Right cardiac atrium (tissue), 5 donors: ENCODE measurements at regions not wholly inside any gene's neighbourhood (a gene's known extent, or its start where the extent isn't known, plus 50 kb on each side); places are given as distances from the start of the nearest gene placed in this dataset.
"Not testable (repeated sequence)": the region's sequence is repeated elsewhere in the genome, so short reads cannot be mapped to it uniquely, and the experiment has no call there.

Experiments
- ATAC-seq, 2 donors: fragments of 200-7000 bp; cut with Tn5 transposase; one replicate each; pipeline versions ENCODE4 v1.8.0 to v1.9.1; 2020; ENCODE audit warnings: moderate library complexity in 2 of 2, mild to moderate bottlenecking in 1 of 2
- DNase-seq, 3 donors: peaks; one replicate each; pipeline ENCODE4 v3.0.0-alpha.2; 2020
- H3K27ac ChIP-seq: one replicate; pipeline ENCODE4 v1.5.1; 2013; ENCODE audit warnings: mild to moderate bottlenecking, low read length, control low read depth, moderate library complexity
- H3K27me3 ChIP-seq: one replicate; pipeline ENCODE4 v1.6.1; 2013; ENCODE audit not compliant: control insufficient read depth, insufficient read depth
- H3K4me1 ChIP-seq: one replicate; pipeline ENCODE4 v1.6.1; 2013; ENCODE audit warnings: low read length; ENCODE audit not compliant: control insufficient read depth, insufficient read depth
- H3K4me3 ChIP-seq: one replicate; pipeline ENCODE4 v1.5.1; 2013; ENCODE audit warnings: low read length, control low read depth
- H3K9me3 ChIP-seq: one replicate; pipeline ENCODE4 v1.6.1; 2013; ENCODE audit warnings: low read length; ENCODE audit not compliant: control insufficient read depth
- WGBS: extraction: QIAGEN DNeasy Blood & Tissue Kit; methylation state at CpG from one replicate; pipeline ENCODE4 v1.1.7; 2013; 5-methylcytosine and 5-hydroxymethylcytosine counted together
- intact Hi-C, 4 donors: fragments of 100-400 bp; cut with DNase I; formaldehyde crosslinking; loops; one replicate each; pipeline versions ENCODE4 v1.11.0 to v1.14.0; 2022 to 2023
- donor health status: healthy with polysubstance abuse.
- donor health status: DM: no; HTN: yes; CAD: no.
- donor health status: DM: no; HTN: no; CAD: no.
- donor health status: DM: no; HTN: yes; CAD: no; lungs with severe emphysema.
- donor health status: DM: yes; HTN: yes; CAD: no.

- intact Hi-C loops: no loop called here
Measured at GRCh38 chr19:37303591-37304171, 67.2 kb upstream of the ZNF527 start.

GRCh38 chr19:37304190-37304883, 66.6 kb upstream of the ZNF527 start:
- H3K4me3 ChIP-seq: peak overlapping the region; percentile 54
- intact Hi-C loops: no loop called here
- DNase-seq (peak; percentile 77 to 91 (median 85)), ATAC-seq (peak; percentile 89 to 94)
- 29% methylated on average over 44 of the region's 44 CpGs for WGBS
- no peaks in the 10 kb centered on the region for H3K27me3 ChIP-seq
- no peaks in the 10 kb centered on the region for H3K4me1 ChIP-seq
- no peak overlapping the region for H3K27ac ChIP-seq
- H3K9me3 ChIP-seq: no peaks in the 10 kb centered on the region

More at GRCh38 chr19:37303591-37304171, 67.2 kb upstream of the ZNF527 start:
- peak in 1 of 3 donors; percentile 56 for DNase-seq
- Histone ChIP-seq H3K27ac (no peak overlapping the region), H3K9me3 (no peaks in the 10 kb centered on the region), H3K27me3 (no peaks in the 10 kb centered on the region), H3K4me3 (peak overlapping the region; percentile 54), H3K4me1 (no peaks in the 10 kb centered on the region)
- WGBS: 30% methylated on average over 36 of the region's 36 CpGs
- ATAC-seq: peak; percentile 59 to 79

- DNase-seq (peak in 1 of 3 donors; percentile 36), ATAC-seq (no peak)
- intact Hi-C loops: no loop called here
- H3K9me3 ChIP-seq: no peaks in the 10 kb centered on the region
- H3K4me3 ChIP-seq: no peak overlapping the region
- 97% methylated on average over 17 of the region's 17 CpGs for WGBS
- no peak overlapping the region for H3K27ac ChIP-seq
- no peaks in the 10 kb centered on the region for H3K4me1 ChIP-seq
- H3K27me3 ChIP-seq: no peaks in the 10 kb centered on the region
Measured at GRCh38 chr19:37304884-37305255, 66.0 kb upstream of the ZNF527 start.

- Histone ChIP-seq H3K4me3 (no peak overlapping the region), H3K4me1 (no peaks in the 10 kb centered on the region), H3K27me3 (no peaks in the 10 kb centered on the region), H3K9me3 (no peaks in the 10 kb centered on the region), H3K27ac (no peak overlapping the region)
- 91% methylated on average over 41 of the region's 41 CpGs for WGBS
- intact Hi-C loops: no loop called here
- no peak for ATAC-seq
- DNase-seq: no peak
Measured at GRCh38 chr19:37306383-37306963, 64.4 kb upstream of the ZNF527 start.

GRCh38 chr19:37309834-37310575, 60.9 kb upstream of the ZNF527 start:
- H3K9me3 ChIP-seq: no peaks in the 10 kb centered on the region
- ATAC-seq: no peak
- WGBS: 67% methylated on average over 7 of the region's 7 CpGs
- H3K27ac ChIP-seq: no peak overlapping the region
- no peak for DNase-seq
- intact Hi-C loops: loop anchor here in 1 of 4 donors (10.0 kb wide), 1 partner anchor 65 kb away; the partner anchor contains the start of gene ZNF527
- peaks cover 4% of the 10 kb centered on the region for H3K4me1 ChIP-seq
- H3K4me3 ChIP-seq: no peak overlapping the region
- H3K27me3 ChIP-seq: no peaks in the 10 kb centered on the region

- peak overlapping the region; percentile 68 for H3K27ac ChIP-seq
- ATAC-seq (peak; percentile 93), DNase-seq (peak; percentile 71 to 85 (median 80))
- not testable (repeated sequence) for H3K4me1 ChIP-seq, H3K9me3 ChIP-seq, H3K27me3 ChIP-seq
- intact Hi-C loops: loop anchor here in 1 of 4 donors (10.0 kb wide), 1 partner anchor 62 kb away; the partner anchor contains the start of gene ZNF527
- peak overlapping the region; percentile 30 for H3K4me3 ChIP-seq
- 4% methylated on average over 36 of the region's 37 CpGs for WGBS
Measured at GRCh38 chr19:37312531-37313334, 58.2 kb upstream of the ZNF527 start.

GRCh38 chr19:37313335-37313627, 57.6 kb upstream of the ZNF527 start:
- 91% methylated on average over 1 of the region's 1 CpG for WGBS
- DNase-seq: no peak
- peak overlapping the region; percentile 61 for H3K27ac ChIP-seq
- peaks cover 4% of the 10 kb centered on the region for H3K4me1 ChIP-seq
- H3K4me3 ChIP-seq: no peak overlapping the region
- H3K9me3 ChIP-seq: no peaks in the 10 kb centered on the region
- no peaks in the 10 kb centered on the region for H3K27me3 ChIP-seq
- intact Hi-C loops: loop anchor here in 1 of 4 donors (10.0 kb wide), 1 partner anchor 62 kb away; the partner anchor contains the start of gene ZNF527
- no peak for ATAC-seq

- Histone ChIP-seq H3K27ac (peak overlapping the region; percentile 89), H3K4me1 (peaks cover 3% of the 10 kb centered on the region), H3K9me3 (no peaks in the 10 kb centered on the region), H3K27me3 (no peaks in the 10 kb centered on the region), H3K4me3 (peak overlapping the region; percentile 67)
- intact Hi-C loops: loop anchor here in 1 of 4 donors (10.0 kb wide), 1 partner anchor 57 kb away; the partner anchor contains the start of gene ZNF527
- under 1% methylated on average over 57 of the region's 57 CpGs for whole genome bisulfite sequencing
- peak; percentile 95 to 98 (median 98) for DNase-seq
- ATAC-seq: peak; percentile 99
Measured at GRCh38 chr19:37317403-37318209, 53.3 kb upstream of the ZNF527 start.

GRCh38 chr19:37320988-37321387, 49.9 kb upstream of the ZNF527 start:
- not testable (repeated sequence) for H3K9me3 ChIP-seq

More at GRCh38 chr19:37320988-37321387, 49.9 kb upstream of the ZNF527 start:
- H3K27me3 ChIP-seq, intact Hi-C loops, DNase-seq, H3K27ac ChIP-seq, H3K4me3 ChIP-seq, H3K4me1 ChIP-seq, ATAC-seq: not testable (repeated sequence)
- WGBS: 62% methylated on average over 7 of the region's 7 CpGs
